ENCODE measurements at regions not wholly inside any gene's neighbourhood (a gene's known extent, or its start where the extent isn't known, plus 50 kb on each side); places are given as distances from the start of the nearest gene placed in this dataset.

DNA sequence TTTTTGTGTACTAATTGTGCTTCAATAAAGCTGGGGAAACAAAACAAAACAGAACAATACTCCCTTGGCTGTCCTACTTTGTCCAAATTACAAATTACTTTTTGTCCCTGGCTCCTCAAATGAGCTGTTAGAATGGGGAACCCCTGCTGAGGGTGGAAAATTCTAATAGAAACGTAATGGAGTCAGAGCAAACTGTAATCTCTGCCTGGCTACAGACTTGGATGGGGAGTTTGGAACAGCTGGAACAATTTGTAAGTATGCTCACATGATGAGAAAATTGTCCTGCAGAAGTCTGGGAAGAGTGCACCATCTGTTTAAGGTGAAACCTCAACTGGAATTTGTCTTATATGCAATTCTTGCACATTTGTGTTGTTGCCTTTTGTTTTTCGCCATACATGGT lies 364.4 kb upstream of the CLNK start:
- TF ChIP-seq EZH2 (IDR thresholded peaks at IDR 0.05; ENCODE audit: low read depth, low read length, severe bottlenecking) (no peak), TCF12 (IDR thresholded peaks at IDR 0.05; ENCODE audit: low read depth, low read length) (no peak), CBX5 (IDR thresholded peaks at IDR 0.05; ENCODE audit: low read depth, low read length) (no peak), SAP30 (IDR thresholded peaks at IDR 0.05; ENCODE audit: insufficient read depth, insufficient replicate concordance, low read length) (no peak)

All from H1 (cell line).